ENCODE measurements at regions not wholly inside any gene's neighbourhood (a gene's known extent, or its start where the extent isn't known, plus 50 kb on each side); places are given as distances from the start of the nearest gene placed in this dataset.

GRCh38 chr4:3850128-3850527 lies 83.9 kb downstream of the ADRA2C start:
- H3K27me3 ChIP-seq (ENCODE audit: control insufficient read depth, insufficient read depth, low read length) = peaks cover 26% of the 10 kb centered on the region
- DNase-seq (ENCODE audit: low read depth, low spot score) = no peak
- no peak overlapping the region for H3K27ac ChIP-seq (ENCODE audit: low read depth, low read length)
- TF ChIP-seq CTCF (IDR thresholded peaks at IDR 0.05; ENCODE audit: low read depth, low read length) = no peak
- CTCF ChIA-PET = no interaction called here
- no peak overlapping the region for H3K4me3 ChIP-seq (ENCODE audit: low read depth, low read length)
- peaks cover 6% of the 10 kb centered on the region for H3K9me3 ChIP-seq (ENCODE audit: control insufficient read depth, insufficient read depth, low read length)
- POLR2A ChIA-PET = interaction anchor here (0.6 kb wide), 1 partner anchor 17 kb away, joined by 3 read pairs; no protein-coding TSS in a partner anchor

GRCh38 chr4:3851211-3851610 lies 85.0 kb downstream of the ADRA2C start:
- CTCF ChIA-PET = no interaction called here
- POLR2A ChIA-PET = no interaction called here
- TF ChIP-seq CTCF (IDR thresholded peaks at IDR 0.05; ENCODE audit: low read depth, low read length) = no peak
- Histone ChIP-seq H3K27ac (ENCODE audit: low read depth, low read length) (no peak overlapping the region), H3K4me3 (ENCODE audit: low read depth, low read length) (no peak overlapping the region), H3K9me3 (ENCODE audit: control insufficient read depth, insufficient read depth, low read length) (peaks cover 6% of the 10 kb centered on the region), H3K27me3 (ENCODE audit: control insufficient read depth, insufficient read depth, low read length) (peaks cover 23% of the 10 kb centered on the region)
- no peak for DNase-seq (ENCODE audit: low read depth, low spot score)

GRCh38 chr4:3851881-3852280 lies 85.7 kb downstream of the ADRA2C start:
- H3K4me3 ChIP-seq (ENCODE audit: low read depth, low read length) = no peak overlapping the region
- H3K27me3 ChIP-seq (ENCODE audit: control insufficient read depth, insufficient read depth, low read length) = peaks cover 23% of the 10 kb centered on the region
- TF ChIP-seq CTCF (IDR thresholded peaks at IDR 0.05; ENCODE audit: low read depth, low read length) = no peak
- no peak for DNase-seq (ENCODE audit: low read depth, low spot score)
- H3K9me3 ChIP-seq (ENCODE audit: control insufficient read depth, insufficient read depth, low read length) = peaks cover 6% of the 10 kb centered on the region
- ChIA-PET CTCF (no interaction called here), POLR2A (no interaction called here)
- H3K27ac ChIP-seq (ENCODE audit: low read depth, low read length) = no peak overlapping the region

GRCh38 chr4:3852309-3852708 lies 86.1 kb downstream of the ADRA2C start:
- no peak overlapping the region for H3K27ac ChIP-seq (ENCODE audit: low read depth, low read length)
- CTCF ChIA-PET = no interaction called here
- H3K27me3 ChIP-seq (ENCODE audit: control insufficient read depth, insufficient read depth, low read length) = peaks cover 23% of the 10 kb centered on the region
- POLR2A ChIA-PET = no interaction called here
- no peak for DNase-seq (ENCODE audit: low read depth, low spot score)
- TF ChIP-seq CTCF (IDR thresholded peaks at IDR 0.05; ENCODE audit: low read depth, low read length) = no peak
- H3K9me3 ChIP-seq (ENCODE audit: control insufficient read depth, insufficient read depth, low read length) = peaks cover 6% of the 10 kb centered on the region
- no peak overlapping the region for H3K4me3 ChIP-seq (ENCODE audit: low read depth, low read length)

GRCh38 chr4:3852711-3853110 lies 86.5 kb downstream of the ADRA2C start:
- Histone ChIP-seq H3K4me3 (ENCODE audit: low read depth, low read length) (no peak overlapping the region), H3K27me3 (ENCODE audit: control insufficient read depth, insufficient read depth, low read length) (peaks cover 23% of the 10 kb centered on the region), H3K9me3 (ENCODE audit: control insufficient read depth, insufficient read depth, low read length) (peaks cover 6% of the 10 kb centered on the region), H3K27ac (ENCODE audit: low read depth, low read length) (no peak overlapping the region)
- no peak for TF ChIP-seq CTCF (IDR thresholded peaks at IDR 0.05; ENCODE audit: low read depth, low read length)
- DNase-seq (ENCODE audit: low read depth, low spot score) = no peak
- CTCF ChIA-PET = no interaction called here
- POLR2A ChIA-PET = no interaction called here

Measured in AG04450 (cell line).